Activated CD8-positive, alpha-beta memory T cell treated with anti-CD3 and anti-CD28 coated beads, Interleukin-2, amount 50 U/mL, for 1 hour (primary cell): ENCODE measurements at regions not wholly inside any gene's neighbourhood (a gene's known extent, or its start where the extent isn't known, plus 50 kb on each side); places are given as distances from the start of the nearest gene placed in this dataset.

Source experiments
- DNase-seq: peaks from one replicate; pipeline ENCODE4 v3.0.0-alpha.2; 2020; ENCODE audit errors: extremely low read depth

GRCh38 chr3:56899078-56899477 lies 97.3 kb upstream of the ARHGEF3 start:
- DNase-seq = no peak

DNA sequence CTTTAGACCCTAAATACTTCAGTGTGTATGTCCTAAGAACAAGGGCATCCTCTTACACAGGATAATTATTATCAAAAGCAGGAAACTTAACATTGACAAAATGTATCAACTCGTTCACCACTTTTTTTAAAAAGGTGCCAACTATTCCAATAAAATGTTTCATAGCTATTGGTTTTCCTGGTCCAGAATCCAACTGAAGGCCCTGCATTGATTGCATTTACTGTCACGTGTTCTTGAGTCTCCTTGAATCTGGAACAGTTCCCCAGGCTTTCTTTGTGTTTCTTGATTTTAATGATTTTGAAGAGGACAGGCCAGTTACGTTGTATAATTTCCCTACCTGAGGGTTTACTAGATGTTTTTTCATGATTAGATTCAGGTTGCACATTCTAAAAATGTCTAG lies 94.6 kb upstream of the ARHGEF3 start:
- DNase-seq = no peak

- no peak for DNase-seq
These were observed 93.2 kb upstream of the ARHGEF3 start for GRCh38 chr3:56894881-56895431.

- no peak for DNase-seq
These were observed 88.8 kb upstream of the ARHGEF3 start for GRCh38 chr3:56890448-56891091.

DNA sequence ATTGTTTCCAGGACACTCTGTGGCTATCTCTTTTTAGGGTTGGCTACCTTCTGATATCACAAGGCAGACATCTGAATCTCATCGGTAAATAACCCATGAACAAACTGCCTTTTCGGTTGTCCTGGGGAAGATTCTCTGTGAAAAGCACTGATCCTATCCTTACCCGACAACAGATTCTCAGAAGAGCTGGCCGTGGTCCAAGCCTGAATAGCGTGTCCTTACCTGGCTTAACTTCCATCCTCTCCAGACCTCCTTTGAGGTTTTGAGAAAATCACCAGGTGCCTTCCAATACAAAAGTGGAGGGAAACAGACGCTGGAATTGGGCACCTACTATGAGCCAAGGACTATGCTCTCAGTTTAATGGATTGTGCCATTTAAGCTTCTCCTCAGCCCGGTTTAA lies 87.4 kb upstream of the ARHGEF3 start:
- DNase-seq = no peak

DNA sequence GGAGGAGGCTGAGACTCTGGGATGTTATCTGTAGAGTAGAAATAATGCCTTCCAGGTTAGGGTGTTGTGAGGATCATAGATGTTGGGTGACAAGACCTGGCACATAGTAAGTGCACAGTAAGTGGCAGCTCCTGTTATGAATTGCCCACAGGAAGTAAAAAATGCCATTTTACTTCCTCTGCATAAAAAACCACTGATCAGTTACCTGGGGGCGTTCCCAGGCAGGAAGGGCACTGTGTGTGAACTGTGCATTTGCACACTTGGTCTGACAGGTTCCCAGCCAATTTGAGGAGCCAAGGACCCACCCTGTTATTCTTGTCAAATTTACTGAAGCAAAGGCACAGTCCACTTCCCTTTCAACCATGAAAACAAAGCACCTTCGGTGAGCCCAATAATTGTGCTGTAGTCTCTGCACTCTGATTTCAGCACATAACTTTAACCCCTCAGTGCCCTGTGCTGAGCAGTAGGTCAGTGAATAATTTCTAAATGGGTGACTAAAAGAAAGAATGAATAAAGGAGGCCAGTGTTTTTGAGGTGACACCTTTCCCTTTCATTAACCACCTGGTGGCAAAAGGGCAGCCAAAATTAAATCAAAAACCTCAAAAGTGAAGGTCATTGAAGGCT lies 85.8 kb upstream of the ARHGEF3 start:
- no peak for DNase-seq

- DNase-seq = no peak
These were observed 84.6 kb upstream of the ARHGEF3 start for GRCh38 chr3:56886314-56886713.

DNA sequence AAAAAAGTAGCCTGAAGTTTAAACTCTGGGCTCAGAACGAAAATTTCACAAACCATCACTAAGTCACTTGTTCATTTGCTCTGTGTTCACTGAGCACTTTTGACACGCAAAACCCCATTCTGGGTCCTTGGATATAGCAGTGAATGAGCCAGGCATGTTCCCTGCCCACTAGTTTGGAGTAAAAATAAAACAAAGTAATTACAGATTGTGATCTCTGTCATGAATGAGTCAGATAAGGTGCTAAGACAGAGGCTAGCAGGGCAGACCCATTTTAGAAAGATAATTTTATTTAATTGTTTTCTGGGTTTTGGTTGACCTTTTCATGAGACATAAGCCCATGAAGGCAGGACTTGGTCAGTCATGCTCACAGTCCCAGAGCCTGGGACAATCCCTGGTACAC lies 84.1 kb upstream of the ARHGEF3 start:
- DNase-seq = no peak

DNA sequence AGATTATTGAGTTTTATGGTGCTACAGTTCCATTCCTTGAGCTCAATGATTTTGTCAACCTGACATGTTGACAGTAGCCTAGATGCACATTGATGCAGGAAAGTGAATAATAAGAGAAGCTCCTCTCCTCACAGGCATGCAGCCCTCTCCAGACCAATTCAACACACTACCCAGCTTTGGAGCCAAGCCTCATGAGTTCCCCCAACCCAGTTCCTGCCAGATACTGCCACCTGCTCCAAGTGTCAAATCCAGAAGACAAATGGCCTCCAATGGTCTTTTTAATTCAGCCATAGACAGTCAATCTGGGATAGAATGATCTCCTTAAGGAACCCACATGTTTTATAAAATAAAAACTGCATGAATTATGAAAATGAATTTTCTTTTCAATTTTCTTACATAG lies 83.7 kb upstream of the ARHGEF3 start:
- no peak for DNase-seq

DNA sequence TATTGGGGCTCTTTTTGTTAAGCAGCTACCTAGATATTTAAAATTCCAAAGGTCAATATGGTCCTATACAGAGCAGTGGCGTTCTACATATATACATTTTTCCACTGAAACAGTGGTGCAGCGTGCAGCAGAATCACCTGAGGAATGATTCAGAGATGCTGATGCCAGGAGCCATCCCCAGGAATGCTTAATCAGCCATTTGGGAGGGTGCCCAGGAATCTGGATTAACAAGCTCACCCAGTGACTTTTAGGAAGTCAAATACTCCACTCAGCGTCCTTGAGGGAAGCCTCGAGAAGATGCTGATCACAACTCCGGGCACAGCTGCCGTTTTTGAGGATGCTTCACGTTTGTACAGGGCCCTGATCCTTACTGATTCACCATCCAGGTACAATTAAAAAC lies 82.6 kb upstream of the ARHGEF3 start:
- no peak for DNase-seq

- no peak for DNase-seq
These were observed 82.1 kb upstream of the ARHGEF3 start for GRCh38 chr3:56883828-56884227.

GRCh38 chr3:56882896-56883295 lies 81.1 kb upstream of the ARHGEF3 start:
- no peak for DNase-seq

DNA sequence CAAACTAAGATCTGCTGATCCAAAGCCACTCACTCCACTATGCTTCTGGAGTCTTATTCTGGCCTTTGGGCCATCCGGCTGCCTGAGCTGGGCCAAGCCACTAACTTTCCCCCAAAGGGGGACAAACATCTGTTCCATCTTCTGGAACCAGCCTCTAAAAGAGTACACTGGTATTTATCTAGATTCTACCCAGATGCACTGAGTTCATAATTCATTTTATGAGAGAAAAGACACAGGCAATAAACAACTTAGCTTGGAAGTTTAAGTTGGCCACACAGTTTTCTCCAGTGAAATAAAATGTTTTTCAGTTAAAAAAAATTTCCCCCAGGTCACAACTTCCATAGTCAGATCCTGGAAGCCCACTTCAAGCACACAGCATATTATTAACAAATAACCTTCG lies 80.1 kb upstream of the ARHGEF3 start:
- no peak for DNase-seq

DNA sequence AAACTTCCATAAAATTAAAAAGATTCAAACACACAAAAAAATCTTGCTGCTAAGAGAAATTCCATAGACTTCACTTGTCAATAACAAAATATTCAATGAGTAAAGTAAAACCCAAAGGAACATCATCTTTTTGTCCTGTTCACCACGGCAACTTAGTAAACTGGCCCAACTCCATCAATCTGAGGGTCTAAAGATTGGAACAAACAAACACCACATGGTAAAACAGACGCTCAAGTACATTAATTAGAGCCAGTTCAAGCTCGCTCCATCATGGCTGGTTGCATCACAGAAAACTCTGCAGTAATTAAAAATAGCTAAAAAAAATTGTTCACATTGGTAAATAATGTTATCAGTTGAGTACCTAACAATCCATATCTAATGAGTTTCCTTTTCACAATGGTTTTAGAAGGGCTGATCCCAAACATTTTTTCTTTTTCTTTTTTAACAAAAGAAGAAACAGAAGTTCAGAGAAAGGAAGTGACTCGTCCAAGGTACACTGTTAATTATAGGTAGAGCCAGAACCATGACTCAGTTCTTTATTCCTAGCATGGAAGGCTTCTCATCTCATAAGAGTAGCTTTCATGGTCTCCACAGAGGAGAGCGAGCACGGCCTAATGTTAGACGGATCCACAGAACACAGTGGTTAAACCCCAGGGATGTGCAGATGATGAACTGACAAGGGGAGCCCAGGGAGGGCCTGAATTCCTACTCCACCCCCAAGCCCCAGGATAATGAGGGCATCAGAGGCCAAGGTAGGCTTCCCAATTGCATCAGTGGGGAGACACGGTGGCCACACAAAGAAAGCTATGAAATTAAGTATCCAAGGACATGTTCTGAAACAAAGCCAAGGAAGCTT lies 79.2 kb upstream of the ARHGEF3 start:
- DNase-seq = no peak

DNA sequence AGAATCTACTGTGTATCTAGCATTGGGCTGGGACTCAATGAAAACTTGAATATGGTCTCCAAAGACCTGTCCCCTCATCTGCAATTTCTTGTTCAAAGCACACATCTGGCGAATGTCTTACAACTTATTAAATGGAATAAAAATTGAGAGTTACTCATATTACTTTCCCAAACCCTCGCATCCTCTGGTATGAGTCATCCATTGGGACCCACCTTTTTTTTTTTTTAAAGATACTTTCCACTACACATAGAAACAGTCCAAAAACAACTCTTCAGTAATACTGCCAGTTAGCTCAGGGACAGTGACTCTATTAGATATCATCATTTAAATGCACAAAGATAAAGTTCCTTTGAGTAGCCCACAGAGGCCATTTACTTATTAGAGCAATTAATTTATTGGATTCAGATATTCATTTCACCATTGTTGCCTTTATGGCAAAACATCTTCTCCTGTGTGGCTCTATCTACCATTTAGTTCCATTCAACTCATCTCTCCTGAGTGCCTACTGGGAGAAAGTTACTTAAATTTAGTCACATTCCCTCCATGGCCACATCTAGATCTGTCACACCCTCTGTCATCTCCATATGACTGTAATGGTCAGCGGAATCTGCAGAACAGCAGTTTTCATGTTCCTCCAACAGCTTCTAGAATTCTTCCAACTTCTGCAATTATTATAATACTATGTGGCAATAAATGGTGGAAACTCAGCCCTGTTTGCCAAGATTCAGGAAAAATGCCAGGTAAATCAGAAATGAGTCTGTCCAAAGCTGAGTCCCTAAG lies 77.9 kb upstream of the ARHGEF3 start:
- no peak for DNase-seq

DNA sequence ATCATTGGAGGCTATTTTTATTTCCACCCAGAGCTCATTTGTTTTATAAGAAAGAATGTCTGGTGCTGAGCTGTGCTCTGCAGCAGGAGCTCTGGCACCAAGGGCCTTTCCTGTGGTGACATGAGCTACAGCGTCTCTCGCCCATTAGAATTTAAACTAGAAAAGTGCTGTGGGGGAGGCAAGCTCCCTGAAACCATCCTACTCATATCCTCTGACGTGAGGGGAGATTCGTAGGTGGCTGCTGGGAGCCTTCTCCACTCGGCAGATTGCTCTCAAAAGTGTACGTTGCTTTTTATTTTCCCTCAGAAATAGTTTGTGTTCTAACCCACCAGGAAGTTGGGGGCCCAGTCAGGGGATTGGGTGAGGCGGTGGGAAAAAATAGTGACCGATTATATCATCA lies 76.3 kb upstream of the ARHGEF3 start:
- DNase-seq = no peak

GRCh38 chr3:56876916-56877315 lies 75.2 kb upstream of the ARHGEF3 start:
- DNase-seq = no peak

GRCh38 chr3:56874269-56874668 lies 72.5 kb upstream of the ARHGEF3 start:
- DNase-seq = no peak

GRCh38 chr3:56870436-56870835 lies 68.7 kb upstream of the ARHGEF3 start:
- DNase-seq = no peak

DNA sequence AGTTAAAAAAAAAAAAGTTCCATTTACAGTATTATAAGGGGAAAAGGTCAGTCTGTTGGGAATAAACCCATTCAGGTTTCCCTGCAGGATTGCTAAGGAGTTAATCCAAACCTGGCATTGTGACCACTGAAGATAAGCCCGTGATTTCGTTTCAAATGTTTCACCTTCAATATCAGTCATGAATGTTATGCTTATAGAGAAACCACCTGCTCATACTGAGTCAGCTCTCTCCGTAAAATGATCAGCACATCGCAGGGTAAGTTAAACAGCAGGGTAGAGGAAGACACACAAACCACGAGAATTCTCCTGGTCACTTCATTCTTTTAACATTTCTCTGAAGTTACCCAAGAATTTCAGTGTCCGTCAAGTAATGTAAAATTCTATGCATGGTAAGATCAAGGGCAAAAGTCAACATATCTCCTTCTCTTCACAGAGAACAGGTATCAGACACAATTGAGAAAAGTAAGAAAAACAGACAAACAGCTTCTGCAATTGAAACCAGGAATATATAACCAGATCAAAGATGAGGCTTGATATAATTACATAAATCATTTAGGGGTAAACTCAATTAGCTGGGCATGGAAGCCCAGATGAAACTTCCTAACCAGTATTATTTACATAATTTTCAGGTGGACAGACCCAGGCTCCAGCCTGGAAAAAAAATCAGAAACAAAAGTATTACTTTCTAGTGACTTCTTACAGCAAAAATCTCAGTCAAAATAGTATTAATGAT lies 67.6 kb upstream of the ARHGEF3 start:
- DNase-seq = no peak

DNA sequence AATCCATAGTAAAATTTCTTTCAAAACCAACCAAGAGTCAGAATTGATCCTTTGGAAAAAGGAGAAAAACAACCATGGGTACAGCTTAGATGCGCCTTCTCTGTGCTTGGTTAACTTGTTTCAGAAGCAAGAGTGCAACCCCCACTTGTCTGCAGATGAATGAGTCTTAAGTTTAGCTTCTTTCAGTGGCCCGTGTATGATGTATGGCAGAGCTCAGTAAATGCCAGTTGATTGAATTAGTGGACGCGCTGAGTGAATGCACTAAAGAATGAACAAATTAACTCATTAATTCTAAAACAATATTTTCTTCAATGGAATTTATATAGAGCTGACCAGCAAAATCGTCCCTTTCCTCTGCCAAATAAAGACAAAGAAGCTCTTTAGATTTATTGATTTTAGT lies 67.0 kb upstream of the ARHGEF3 start:
- no peak for DNase-seq
